ENCODE measurements at regions not wholly inside any gene's neighbourhood (a gene's known extent, or its start where the extent isn't known, plus 50 kb on each side); places are given as distances from the start of the nearest gene placed in this dataset.

- no peak overlapping the region for H3K4me3 ChIP-seq
- no peaks in the 10 kb centered on the region for H3K36me3 ChIP-seq (ENCODE audit: insufficient read depth in 1 of 2, low read depth in 1 of 2)
- 34 to 39% (median 37%) methylated on average over 3 of the region's 3 CpGs for WGBS, 3 donors
- ATAC-seq (no peak), DNase-seq (no peak)
- H3K27me3 ChIP-seq (ENCODE audit: insufficient read depth in 3 of 3, low read length in 2 of 3) = no peaks in the 10 kb centered on the region
- H3K9me3 ChIP-seq = no peaks in the 10 kb centered on the region
- TF ChIP-seq CTCF (IDR thresholded peaks at IDR 0.05) = no peak
- H3K4me1 ChIP-seq = no peaks in the 10 kb centered on the region
- H3K27ac ChIP-seq = no peak overlapping the region
- intact Hi-C loops (cut with DNase I) = no loop called here
These were observed 172.3 kb upstream of the PLPPR1 start for GRCh38 chr9:100856238-100856637.

- Histone ChIP-seq H3K36me3 (ENCODE audit: insufficient read depth in 1 of 2, low read depth in 1 of 2) (no peaks in the 10 kb centered on the region), H3K27me3 (ENCODE audit: insufficient read depth in 3 of 3, low read length in 2 of 3) (no peaks in the 10 kb centered on the region), H3K9me3 (no peaks in the 10 kb centered on the region), H3K4me3 (no peak overlapping the region), H3K27ac (no peak overlapping the region), H3K4me1 (no peaks in the 10 kb centered on the region)
- no peak for ATAC-seq
- no peak for DNase-seq
- 76 to 85% (median 80%) methylated on average over 3 of the region's 3 CpGs for WGBS, 3 donors
- no peak for TF ChIP-seq CTCF (IDR thresholded peaks at IDR 0.05)
- intact Hi-C loops (cut with DNase I) = no loop called here
These were observed 163.4 kb upstream of the PLPPR1 start for GRCh38 chr9:100865111-100865510.

- H3K36me3 ChIP-seq (ENCODE audit: insufficient read depth in 1 of 2, low read depth in 1 of 2) = no peaks in the 10 kb centered on the region
- H3K9me3 ChIP-seq = no peaks in the 10 kb centered on the region
- H3K27me3 ChIP-seq (ENCODE audit: insufficient read depth in 3 of 3, low read length in 2 of 3) = no peaks in the 10 kb centered on the region
- ATAC-seq (no peak), DNase-seq (no peak)
- no peak overlapping the region for H3K27ac ChIP-seq
- TF ChIP-seq CTCF (IDR thresholded peaks at IDR 0.05) = no peak
- 61 to 74% (median 64%) methylated on average over 4 of the region's 4 CpGs for WGBS, 3 donors
- intact Hi-C loops (cut with DNase I) = no loop called here
- H3K4me3 ChIP-seq = no peak overlapping the region
- no peaks in the 10 kb centered on the region for H3K4me1 ChIP-seq
These were observed 162.9 kb upstream of the PLPPR1 start for GRCh38 chr9:100865648-100866047.

GRCh38 chr9:100869326-100869725, 159.2 kb upstream of the PLPPR1 start:
- H3K4me3 ChIP-seq = no peak overlapping the region
- WGBS, 3 donors = 68 to 77% (median 70%) methylated on average over 3 of the region's 3 CpGs
- DNase-seq (no peak), ATAC-seq (no peak)
- TF ChIP-seq CTCF (IDR thresholded peaks at IDR 0.05) = no peak
- no peaks in the 10 kb centered on the region for H3K36me3 ChIP-seq (ENCODE audit: insufficient read depth in 1 of 2, low read depth in 1 of 2)
- intact Hi-C loops (cut with DNase I) = no loop called here
- no peaks in the 10 kb centered on the region for H3K4me1 ChIP-seq
- H3K9me3 ChIP-seq = no peaks in the 10 kb centered on the region
- no peak overlapping the region for H3K27ac ChIP-seq
- no peaks in the 10 kb centered on the region for H3K27me3 ChIP-seq (ENCODE audit: insufficient read depth in 3 of 3, low read length in 2 of 3)

GRCh38 chr9:100879884-100880283, 148.6 kb upstream of the PLPPR1 start:
- TF ChIP-seq CTCF (IDR thresholded peaks at IDR 0.05) = no peak
- ATAC-seq = no peak
- no peaks in the 10 kb centered on the region for H3K9me3 ChIP-seq
- no peaks in the 10 kb centered on the region for H3K4me1 ChIP-seq
- intact Hi-C loops (cut with DNase I) = no loop called here
- no peaks in the 10 kb centered on the region for H3K36me3 ChIP-seq (ENCODE audit: insufficient read depth in 1 of 2, low read depth in 1 of 2)
- WGBS, 3 donors = 90 to 96% (median 91%) methylated on average over 1 of the region's 1 CpG
- H3K27ac ChIP-seq = no peak overlapping the region
- no peaks in the 10 kb centered on the region for H3K27me3 ChIP-seq (ENCODE audit: insufficient read depth in 3 of 3, low read length in 2 of 3)
- H3K4me3 ChIP-seq = no peak overlapping the region
- DNase-seq = no peak
